Activated T-cell treated with anti-CD3 and anti-CD28 coated beads, Interleukin-2, amount 50 U/mL, for 4 hours (primary cell): ENCODE measurements at regions not wholly inside any gene's neighbourhood (a gene's known extent, or its start where the extent isn't known, plus 50 kb on each side); places are given as distances from the start of the nearest gene placed in this dataset.

ENCODE experiments used
- ATAC-seq, 2 donors: fragments of 200-7000 bp; cut with Tn5 transposase; one replicate each; pipeline ENCODE4 v1.10.0; 2021
- DNase-seq: peaks from one replicate; pipeline ENCODE4 v3.0.0-alpha.2; 2020
- H3K27me3 Mint-ChIP-seq: one replicate; pipeline ENCODE4 v1.8.0; 2021; ENCODE audit warnings: low read depth, mixed read lengths
- H3K36me3 Mint-ChIP-seq: one replicate; pipeline ENCODE4 v1.8.0; 2022; ENCODE audit warnings: mixed read lengths; ENCODE audit not compliant: insufficient read depth
- H3K4me1 Mint-ChIP-seq: one replicate; pipeline ENCODE4 v1.8.0; 2021; ENCODE audit warnings: low read depth, mixed read lengths
- H3K4me3 Mint-ChIP-seq: one replicate; pipeline ENCODE4 v1.8.0; 2021; ENCODE audit warnings: mild to moderate bottlenecking, moderate library complexity, mixed read lengths
- H3K9me3 Mint-ChIP-seq: one replicate; pipeline ENCODE4 v1.8.0; 2021; ENCODE audit warnings: mixed read lengths

GRCh38 chr2:16303273-16303577 is 362.4 kb downstream of the CYRIA start:
- DNase-seq, result no peak
- Mint-ChIP-seq H3K4me1 (no peaks in the 10 kb centered on the region), H3K9me3 (no peaks in the 10 kb centered on the region), H3K27me3 (peaks cover 6% of the 10 kb centered on the region), H3K36me3 (no peaks in the 10 kb centered on the region), H3K4me3 (no peak overlapping the region)
- ATAC-seq, result no peak

- no peak overlapping the region for H3K4me3 Mint-ChIP-seq
These were observed 362.3 kb downstream of the MYCN start for GRCh38 chr2:16302431-16303272.

GRCh38 chr2:16301961-16302360 is 361.6 kb downstream of the MYCN start:
- DNase-seq (no peak), ATAC-seq (no peak)
- no peak overlapping the region for H3K4me3 Mint-ChIP-seq
- peaks cover 6% of the 10 kb centered on the region for H3K27me3 Mint-ChIP-seq
- no peaks in the 10 kb centered on the region for H3K9me3 Mint-ChIP-seq
- no peaks in the 10 kb centered on the region for H3K36me3 Mint-ChIP-seq
- no peaks in the 10 kb centered on the region for H3K4me1 Mint-ChIP-seq

More at GRCh38 chr2:16302431-16303272, 362.3 kb downstream of the MYCN start:
- Mint-ChIP-seq H3K36me3 (no peaks in the 10 kb centered on the region), H3K4me1 (no peaks in the 10 kb centered on the region), H3K9me3 (no peaks in the 10 kb centered on the region), H3K27me3 (peaks cover 6% of the 10 kb centered on the region)
- no peak for ATAC-seq
- no peak for DNase-seq

- ATAC-seq (no peak), DNase-seq (no peak)
- no peaks in the 10 kb centered on the region for H3K27me3 Mint-ChIP-seq
- no peaks in the 10 kb centered on the region for H3K4me1 Mint-ChIP-seq
- no peaks in the 10 kb centered on the region for H3K9me3 Mint-ChIP-seq
- no peaks in the 10 kb centered on the region for H3K36me3 Mint-ChIP-seq
- no peak overlapping the region for H3K4me3 Mint-ChIP-seq
These were observed 358.5 kb downstream of the MYCN start for GRCh38 chr2:16298866-16299265.

GRCh38 chr2:16296331-16297250 is 356.2 kb downstream of the MYCN start:
- H3K27me3 Mint-ChIP-seq, result no peaks in the 10 kb centered on the region
- DNase-seq (no peak), ATAC-seq (no peak)
- no peaks in the 10 kb centered on the region for H3K36me3 Mint-ChIP-seq
- no peaks in the 10 kb centered on the region for H3K9me3 Mint-ChIP-seq
- no peak overlapping the region for H3K4me3 Mint-ChIP-seq
- no peaks in the 10 kb centered on the region for H3K4me1 Mint-ChIP-seq

GRCh38 chr2:16296038-16296290 is 355.6 kb downstream of the MYCN start:
- Mint-ChIP-seq H3K36me3 (no peaks in the 10 kb centered on the region), H3K4me3 (no peak overlapping the region), H3K4me1 (no peaks in the 10 kb centered on the region), H3K9me3 (no peaks in the 10 kb centered on the region), H3K27me3 (no peaks in the 10 kb centered on the region)
- ATAC-seq (no peak), DNase-seq (no peak)

- DNase-seq (no peak), ATAC-seq (no peak)
- no peaks in the 10 kb centered on the region for H3K4me1 Mint-ChIP-seq
- no peaks in the 10 kb centered on the region for H3K9me3 Mint-ChIP-seq
- no peaks in the 10 kb centered on the region for H3K27me3 Mint-ChIP-seq
- H3K4me3 Mint-ChIP-seq, result no peak overlapping the region
- no peaks in the 10 kb centered on the region for H3K36me3 Mint-ChIP-seq
These were observed 354.4 kb downstream of the MYCN start for GRCh38 chr2:16294791-16295190.

- H3K27me3 Mint-ChIP-seq, result peaks cover under 1% of the 10 kb centered on the region
- H3K4me3 Mint-ChIP-seq, result no peak overlapping the region
- H3K9me3 Mint-ChIP-seq, result no peaks in the 10 kb centered on the region
- no peaks in the 10 kb centered on the region for H3K36me3 Mint-ChIP-seq
- H3K4me1 Mint-ChIP-seq, result no peaks in the 10 kb centered on the region
- ATAC-seq (no peak), DNase-seq (no peak)
These were observed 353.5 kb downstream of the MYCN start for GRCh38 chr2:16293871-16294270.

- H3K4me3 Mint-ChIP-seq, result no peak overlapping the region
- H3K36me3 Mint-ChIP-seq, result no peaks in the 10 kb centered on the region
- ATAC-seq, result no peak
- H3K4me1 Mint-ChIP-seq, result no peaks in the 10 kb centered on the region
- peaks cover 3% of the 10 kb centered on the region for H3K27me3 Mint-ChIP-seq
- no peaks in the 10 kb centered on the region for H3K9me3 Mint-ChIP-seq
- no peak for DNase-seq
These were observed 353.0 kb downstream of the MYCN start for GRCh38 chr2:16293398-16293797.

- no peak for ATAC-seq
- no peaks in the 10 kb centered on the region for H3K4me1 Mint-ChIP-seq
- H3K4me3 Mint-ChIP-seq, result no peak overlapping the region
- no peaks in the 10 kb centered on the region for H3K9me3 Mint-ChIP-seq
- peaks cover 3% of the 10 kb centered on the region for H3K27me3 Mint-ChIP-seq
- no peaks in the 10 kb centered on the region for H3K36me3 Mint-ChIP-seq
- no peak for DNase-seq
These were observed 351.6 kb downstream of the MYCN start for GRCh38 chr2:16291731-16292550.

GRCh38 chr2:16291226-16291625 is 350.9 kb downstream of the MYCN start:
- no peak for DNase-seq
- Mint-ChIP-seq H3K9me3 (no peaks in the 10 kb centered on the region), H3K4me3 (no peak overlapping the region), H3K4me1 (no peaks in the 10 kb centered on the region), H3K36me3 (no peaks in the 10 kb centered on the region), H3K27me3 (peaks cover 3% of the 10 kb centered on the region)
- ATAC-seq, result no peak

- no peaks in the 10 kb centered on the region for H3K9me3 Mint-ChIP-seq
- H3K4me3 Mint-ChIP-seq, result no peak overlapping the region
- no peaks in the 10 kb centered on the region for H3K4me1 Mint-ChIP-seq
- ATAC-seq (no peak), DNase-seq (no peak)
- H3K27me3 Mint-ChIP-seq, result peaks cover 3% of the 10 kb centered on the region
- H3K36me3 Mint-ChIP-seq, result no peaks in the 10 kb centered on the region
These were observed 350.1 kb downstream of the MYCN start for GRCh38 chr2:16290311-16291020.

GRCh38 chr2:16288371-16289112 is 348.2 kb downstream of the MYCN start:
- no peaks in the 10 kb centered on the region for H3K9me3 Mint-ChIP-seq
- DNase-seq (no peak), ATAC-seq (no peak)
- no peak overlapping the region for H3K4me3 Mint-ChIP-seq
- H3K36me3 Mint-ChIP-seq, result no peaks in the 10 kb centered on the region
- H3K27me3 Mint-ChIP-seq, result peaks cover 3% of the 10 kb centered on the region
- no peaks in the 10 kb centered on the region for H3K4me1 Mint-ChIP-seq
